OCI-M2 (cell line): ENCODE measurements at regions not wholly inside any gene's neighbourhood (a gene's known extent, or its start where the extent isn't known, plus 50 kb on each side); places are given as distances from the start of the nearest gene placed in this dataset.

Experiments
- DNase-seq: peaks from one replicate; lab custom pipeline; 2025; ENCODE audit not compliant: unreplicated experiment; lab: John Stamatoyannopoulos, UW

GRCh38 chr2:43171789-43172188 lies 54.6 kb downstream of the ZFP36L2 start:
- no peak for DNase-seq

DNA sequence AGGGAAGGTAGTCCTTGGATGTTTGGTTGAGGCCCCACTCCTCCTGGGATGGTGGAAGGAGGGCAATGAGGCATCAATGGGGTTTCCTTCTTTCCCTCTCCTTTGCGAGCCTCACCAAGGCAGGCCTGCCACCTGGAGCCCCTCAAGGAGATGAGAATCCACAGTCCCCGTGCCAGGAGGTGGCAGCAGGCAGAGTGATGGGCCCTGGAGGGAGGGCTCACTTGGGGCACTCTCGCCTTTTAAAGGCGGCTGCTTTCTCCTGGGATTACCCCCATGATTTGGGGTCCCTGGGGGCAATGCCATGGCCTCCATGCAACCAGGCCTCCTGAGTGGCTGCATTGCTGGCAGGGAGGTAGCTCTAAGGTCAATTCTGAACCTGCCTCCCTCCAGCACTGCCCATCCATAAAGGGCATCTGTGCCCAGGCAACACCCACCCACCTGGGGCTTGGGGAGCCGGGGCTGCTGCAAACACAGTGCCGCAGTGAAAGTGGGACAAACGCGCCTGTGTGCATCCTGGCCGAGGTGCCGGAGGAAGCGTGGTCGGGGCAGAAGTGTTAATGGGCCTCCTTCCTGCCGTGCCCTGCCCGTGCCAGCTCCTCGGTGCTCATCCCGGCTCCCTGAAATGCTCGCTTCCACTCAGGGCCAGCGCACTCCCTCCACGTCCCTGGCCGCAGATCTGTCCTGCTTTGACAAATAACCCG lies 55.9 kb downstream of the ZFP36L2 start:
- no peak for DNase-seq

GRCh38 chr2:43169987-43170386 lies 56.4 kb downstream of the ZFP36L2 start:
- no peak for DNase-seq

GRCh38 chr2:43169099-43169945 lies 57.1 kb downstream of the ZFP36L2 start:
- no peak for DNase-seq

DNA sequence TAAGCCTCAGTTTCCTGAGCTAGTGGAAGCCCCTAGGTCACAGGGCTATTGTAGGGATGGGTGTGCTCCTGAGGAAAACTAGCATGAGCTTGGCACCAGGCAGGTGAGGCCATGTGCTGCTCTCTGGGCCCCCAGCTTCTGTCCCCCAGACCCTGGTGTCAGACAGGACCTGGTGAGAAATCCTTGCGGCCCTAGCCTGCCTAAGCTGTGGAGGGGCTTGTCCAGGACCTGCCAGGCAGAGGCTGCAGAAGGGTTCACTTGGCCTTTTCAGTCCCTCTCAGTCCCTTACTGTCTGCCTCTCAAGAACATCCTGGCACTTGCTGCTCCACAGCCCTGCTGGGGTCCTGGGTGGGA lies 58.4 kb downstream of the ZFP36L2 start:
- DNase-seq, result no peak

GRCh38 chr2:43165378-43166069 lies 60.9 kb downstream of the ZFP36L2 start:
- no peak for DNase-seq

GRCh38 chr2:43164686-43165085 lies 61.7 kb downstream of the ZFP36L2 start:
- DNase-seq, result no peak

DNA sequence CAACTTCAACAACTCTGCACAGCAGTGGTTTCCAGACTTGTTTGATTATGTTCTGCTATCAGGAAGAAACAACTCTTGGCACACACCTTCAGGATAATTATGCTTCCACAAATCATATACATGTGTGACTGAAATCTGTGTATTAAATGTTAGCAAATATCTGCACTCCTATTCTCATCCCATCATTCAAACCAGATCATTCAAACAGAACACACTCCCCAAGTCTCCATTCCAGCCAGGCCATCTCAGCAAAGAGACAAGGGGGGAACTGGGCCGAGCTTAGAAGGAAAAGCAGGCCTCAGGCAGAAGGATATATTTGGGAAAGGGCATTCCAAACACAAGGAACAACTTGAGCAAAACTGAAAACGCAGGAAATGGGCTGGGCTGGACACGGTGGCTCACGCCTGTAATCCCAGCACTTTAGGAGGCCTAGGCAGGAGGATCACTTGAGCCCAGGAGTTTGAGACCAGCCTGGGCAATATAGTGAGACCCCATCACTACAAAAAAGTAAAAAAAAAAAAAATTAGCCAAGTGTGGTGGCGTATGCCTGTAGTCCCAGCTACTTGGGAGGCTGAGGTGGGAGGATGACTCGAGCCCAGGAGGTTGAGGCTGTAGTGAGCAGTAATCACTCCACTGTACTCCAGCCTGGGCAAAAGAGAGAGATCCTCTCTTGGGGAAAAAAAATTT lies 62.7 kb downstream of the ZFP36L2 start:
- DNase-seq, result no peak

DNA sequence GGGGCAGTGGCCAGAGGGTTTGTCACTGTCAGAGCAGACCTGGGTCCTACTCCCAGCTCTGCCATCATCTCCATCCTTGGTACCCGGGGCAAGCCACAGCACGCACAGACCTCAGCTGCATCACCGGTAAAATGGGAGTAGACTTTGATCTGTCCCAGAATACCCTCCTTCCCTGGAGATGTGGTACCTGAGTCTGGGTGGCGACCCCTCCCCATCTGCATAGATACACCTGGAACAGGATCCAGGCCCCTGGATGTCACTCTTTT lies 64.0 kb downstream of the ZFP36L2 start:
- no peak for DNase-seq

GRCh38 chr2:43161650-43162510 lies 64.5 kb downstream of the ZFP36L2 start:
- no peak for DNase-seq

DNA sequence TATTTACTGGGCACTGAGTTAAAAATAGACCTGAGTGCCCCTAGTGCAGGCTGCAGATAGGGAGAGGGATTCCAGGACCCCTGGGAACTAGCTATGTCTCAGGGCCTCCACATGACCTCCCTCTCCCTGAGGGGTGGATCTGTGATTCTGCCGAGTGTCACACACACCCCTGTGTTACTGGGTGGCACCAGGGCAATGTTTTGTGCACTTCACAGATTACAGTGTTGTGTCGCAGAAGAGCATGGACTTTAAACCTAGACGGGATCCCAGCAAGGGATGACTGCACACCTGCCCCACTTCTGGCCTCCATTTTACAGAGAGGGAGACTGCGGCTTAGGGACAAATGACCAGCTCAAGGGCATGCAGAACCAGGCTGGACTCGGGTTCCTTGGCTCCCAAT lies 65.6 kb downstream of the ZFP36L2 start:
- no peak for DNase-seq

GRCh38 chr2:43159797-43160196 lies 66.6 kb downstream of the ZFP36L2 start:
- no peak for DNase-seq

DNA sequence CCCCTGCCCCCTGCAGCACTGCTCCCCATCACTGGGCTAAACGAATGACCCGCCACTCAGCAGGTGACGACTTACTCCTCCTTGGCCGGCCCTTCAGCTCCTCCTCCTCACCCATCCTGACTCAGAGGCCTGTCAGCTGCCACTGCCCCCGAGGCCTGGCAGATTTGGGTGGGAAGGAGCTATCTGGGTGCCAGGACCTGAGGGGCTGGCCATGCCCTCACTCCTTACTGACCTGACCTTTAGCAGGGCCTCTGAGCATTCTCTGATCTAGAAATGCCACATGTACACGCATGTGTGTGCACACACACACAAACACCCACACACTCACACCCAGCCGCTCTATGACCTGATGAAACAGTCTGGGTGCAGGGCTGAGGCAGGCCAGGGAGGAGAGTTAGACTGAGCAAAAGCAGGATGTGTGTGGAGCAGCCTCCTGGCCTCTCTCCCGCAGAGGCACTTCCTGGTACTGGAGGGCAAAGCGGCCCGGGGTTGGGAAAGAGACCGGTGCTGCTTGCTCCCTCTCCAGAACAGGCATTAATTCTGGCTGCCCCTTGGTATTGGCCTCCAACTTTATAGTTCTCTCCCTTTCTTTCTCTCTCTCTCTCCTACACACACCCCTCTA lies 68.0 kb downstream of the ZFP36L2 start:
- DNase-seq, result no peak

- DNase-seq, result no peak
Observed at GRCh38 chr2:43157506-43158246, 68.7 kb downstream of the ZFP36L2 start.

DNA sequence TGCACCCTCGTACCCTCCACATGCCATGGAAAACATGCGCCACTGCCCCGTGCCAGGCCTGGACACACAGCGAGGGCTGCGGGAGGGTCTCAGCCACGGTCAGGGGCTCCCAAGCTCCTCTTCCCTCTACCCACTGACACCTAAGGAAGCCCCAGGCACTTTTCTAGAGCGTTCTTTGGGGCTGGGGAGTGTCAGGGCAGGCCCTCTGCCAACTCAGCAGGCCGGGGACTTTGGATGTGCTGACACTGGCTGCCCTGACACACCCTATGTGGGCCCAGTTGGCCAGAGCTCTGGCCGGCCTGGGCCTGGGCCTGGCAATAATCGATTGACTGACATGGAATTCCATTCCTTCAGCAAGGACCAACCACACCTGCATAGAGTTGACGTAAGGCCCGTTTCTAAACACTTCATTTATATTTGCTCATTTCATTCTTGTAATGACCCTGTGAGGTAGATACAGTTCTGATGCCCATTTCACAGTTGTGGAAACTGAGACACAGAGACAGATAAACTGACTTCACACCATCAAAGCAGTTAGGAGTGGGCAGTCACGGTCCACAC lies 70.5 kb downstream of the ZFP36L2 start:
- no peak for DNase-seq

GRCh38 chr2:43154685-43155084 lies 71.7 kb downstream of the ZFP36L2 start:
- DNase-seq, result no peak

DNA sequence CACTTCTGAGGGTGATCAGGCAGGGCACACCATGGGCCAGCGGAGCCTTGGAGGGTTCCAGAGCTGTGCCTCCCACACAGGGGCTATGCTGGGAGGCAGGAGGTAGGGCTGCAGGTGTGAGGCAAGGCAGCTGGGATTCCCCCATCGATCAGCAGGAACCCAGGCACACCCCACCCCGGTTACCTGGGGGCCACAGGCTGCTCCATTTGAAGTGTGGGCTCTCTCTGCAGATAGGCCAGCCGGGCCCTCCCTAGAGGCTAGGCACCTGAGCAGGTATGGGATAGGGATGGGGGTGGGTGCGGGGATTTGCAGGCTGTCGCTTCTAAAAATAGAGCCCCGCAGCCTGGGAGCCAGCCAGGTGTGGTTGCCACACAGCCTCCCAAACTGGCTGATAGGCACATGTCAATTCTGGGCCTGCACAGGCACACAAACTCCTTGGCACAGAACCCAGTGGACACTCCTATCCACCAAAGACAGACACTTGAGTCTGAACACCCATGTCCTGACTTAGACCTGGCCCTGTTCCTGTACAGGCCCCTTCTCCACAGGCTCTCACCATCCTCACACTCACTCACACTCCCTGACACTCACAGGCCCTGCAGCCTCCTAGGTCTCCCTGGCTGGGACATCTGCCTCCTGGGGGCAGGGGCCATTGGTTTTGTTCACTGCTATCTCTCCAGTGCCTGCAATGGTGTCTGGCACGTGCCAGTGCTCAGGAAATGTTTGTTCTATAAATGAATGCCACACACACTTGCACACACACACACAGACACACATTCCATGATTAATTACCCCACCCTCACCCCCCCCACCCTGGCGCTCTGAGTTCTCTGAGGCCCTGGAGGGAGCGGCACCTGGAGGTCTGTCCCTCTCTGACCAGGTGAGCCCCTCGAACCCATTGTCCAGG lies 73.4 kb downstream of the ZFP36L2 start:
- no peak for DNase-seq

- DNase-seq, result no peak
Observed at GRCh38 chr2:43152186-43152585, 74.2 kb downstream of the ZFP36L2 start.
